Panc1 (cell line): ENCODE measurements at regions not wholly inside any gene's neighbourhood (a gene's known extent, or its start where the extent isn't known, plus 50 kb on each side); places are given as distances from the start of the nearest gene placed in this dataset.

Source experiments
- ATAC-seq: fragments of 200-7000 bp; cut with Tn5 transposase; 2 replicates; pipeline ENCODE4 v1.9.1; 2020; ENCODE audit warnings: mild to moderate bottlenecking, moderate library complexity
- BruUV-seq: library from RNA; stranded (reverse); fragments of 400-500 nt; replicated peaks from 2 replicates; lab custom pipeline; 2021; lab: Mats Ljungman, UMichigan
- CTCF ChIA-PET: fragments of 300-600 bp; sonication (Branson Sonifier 250); formaldehyde crosslinking; loops from one replicate; lab custom pipeline; 2022; ENCODE audit warnings: antibody characterized with exemption; lab: Charles Lee
- POLR2A ChIA-PET: fragments of 300-600 bp; sonication (Branson Sonifier 250); formaldehyde crosslinking; loops from one replicate; lab custom pipeline; 2022; ENCODE audit warnings: antibody characterized with exemption; lab: Charles Lee
- DNase-seq: peaks from one replicate; pipeline ENCODE4 v3.0.0-alpha.2; 2010; ENCODE audit warnings: low read depth, low spot score
- H3K27ac ChIP-seq: 2 replicates; pipeline ENCODE4 v1.5.1; 2011; ENCODE audit warnings: mild to moderate bottlenecking, low read length, inconsistent platforms
- H3K27me3 ChIP-seq: fragments of 200-500 bp; sonication (Bioruptor generic); 2 replicates; pipeline ENCODE4 v1.6.0; 2014; ENCODE audit warnings: low read length, inconsistent platforms; ENCODE audit not compliant: control insufficient read depth, insufficient read depth
- H3K36me3 ChIP-seq: fragments of 200-500 bp; sonication (Bioruptor generic); 2 replicates; pipeline ENCODE4 v1.5.1; 2014; ENCODE audit warnings: inconsistent platforms, mild to moderate bottlenecking, low read length, moderate library complexity; ENCODE audit not compliant: control insufficient read depth, insufficient read depth
- H3K4me1 ChIP-seq: 2 replicates; pipeline ENCODE4 v1.5.1; 2011; ENCODE audit warnings: inconsistent platforms, mild to moderate bottlenecking, low read length, moderate library complexity; ENCODE audit not compliant: control insufficient read depth, insufficient read depth
- H3K4me3 ChIP-seq, 2 experiments: 2 replicates each; pipeline ENCODE4 v1.5.1; 2011 to 2012; ENCODE audit warnings: low read depth in 2 of 2, low read length in 2 of 2, mild to moderate bottlenecking in 2 of 2, inconsistent platforms in 1 of 2, moderate library complexity in 1 of 2
- H3K9me3 ChIP-seq: fragments of 200-500 bp; sonication (Bioruptor generic); 2 replicates; pipeline ENCODE4 v1.5.1; 2014; ENCODE audit warnings: low read depth, mild to moderate bottlenecking, inconsistent platforms, low read length, moderate library complexity; ENCODE audit not compliant: control insufficient read depth, insufficient read depth
- POLR2AphosphoS5 ChIP-seq: IDR thresholded peaks from 2 replicates; pipeline ENCODE4 v1.6.1; 2012; ENCODE audit warnings: mild to moderate bottlenecking, low read depth, low read length, moderate library complexity
- REST ChIP-seq, 2 experiments: IDR thresholded peaks; 2 replicates each; pipeline ENCODE4 v1.6.1; 2011 to 2012; ENCODE audit warnings: low read depth in 2 of 2, control low read depth in 1 of 2, low read length in 1 of 2, mild to moderate bottlenecking in 1 of 2, moderate library complexity in 1 of 2; ENCODE audit not compliant: insufficient read depth in 1 of 2
- SIN3A ChIP-seq: IDR thresholded peaks from 2 replicates; pipeline ENCODE4 v1.6.1; 2012; ENCODE audit warnings: low read depth, mild to moderate bottlenecking, low read length, moderate library complexity, borderline replicate concordance; ENCODE audit not compliant: insufficient read depth
- TCF7L2 ChIP-seq: IDR thresholded peaks from 2 replicates; pipeline ENCODE4 v1.6.1; 2011; ENCODE audit warnings: mild to moderate bottlenecking, low read depth, low read length, inconsistent platforms
- in situ Hi-C: cut with HindIII; loops from 2 replicates; pipeline ENCODE4 v1.10.0; 2016; ENCODE audit warnings: low sequenced_read_pairs, low pct_unique_long_range_greater_than_20kb
- intact Hi-C: fragments of 100-400 bp; cut with micrococcal nuclease; formaldehyde crosslinking; loops from one replicate; pipeline ENCODE4 v1.10.0; 2022; ENCODE audit not compliant: unreplicated experiment
- TF ChIP-seq, protein P1 (sequence below): fragments of 450-650 bp; IDR thresholded peaks from 2 replicates; pipeline ENCODE4 v1.5.1; 2017; ENCODE audit warnings: mild to moderate bottlenecking

DNA sequence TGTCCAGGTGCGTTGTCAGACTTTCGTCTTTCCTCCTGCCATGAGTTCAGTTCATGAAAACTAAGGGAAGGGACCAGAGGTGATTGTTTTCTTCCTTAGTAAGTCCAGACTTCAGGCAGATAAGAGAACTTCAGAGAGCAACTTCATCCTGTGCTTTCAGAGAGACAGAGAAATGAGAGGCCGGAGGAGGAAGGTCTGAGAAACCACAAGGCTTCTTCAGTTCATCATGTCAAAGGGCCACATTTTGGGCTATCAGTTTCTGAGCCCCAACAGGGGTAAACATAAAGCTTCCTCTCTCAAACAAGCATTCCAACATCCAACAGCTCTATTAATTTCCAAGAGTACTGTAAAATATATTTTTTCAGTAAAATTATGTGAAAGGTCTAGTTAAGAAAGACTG lies 668.4 kb upstream of the NRP1 start:
- in situ Hi-C loops: no loop called here
- ATAC-seq (no peak), DNase-seq (no peak)
- no TSS peak for BruUV-seq
- Histone ChIP-seq H3K4me1 (no peaks in the 10 kb centered on the region), H3K27me3 (no peaks in the 10 kb centered on the region), H3K27ac (no peak overlapping the region), H3K9me3 (no peaks in the 10 kb centered on the region), H3K4me3 (no peak overlapping the region), H3K36me3 (no peaks in the 10 kb centered on the region)
- TF ChIP-seq TCF7L2: no peak
- POLR2A ChIA-PET: no interaction called here
- CTCF ChIA-PET: no interaction called here
- intact Hi-C loops: no loop called here

DNA sequence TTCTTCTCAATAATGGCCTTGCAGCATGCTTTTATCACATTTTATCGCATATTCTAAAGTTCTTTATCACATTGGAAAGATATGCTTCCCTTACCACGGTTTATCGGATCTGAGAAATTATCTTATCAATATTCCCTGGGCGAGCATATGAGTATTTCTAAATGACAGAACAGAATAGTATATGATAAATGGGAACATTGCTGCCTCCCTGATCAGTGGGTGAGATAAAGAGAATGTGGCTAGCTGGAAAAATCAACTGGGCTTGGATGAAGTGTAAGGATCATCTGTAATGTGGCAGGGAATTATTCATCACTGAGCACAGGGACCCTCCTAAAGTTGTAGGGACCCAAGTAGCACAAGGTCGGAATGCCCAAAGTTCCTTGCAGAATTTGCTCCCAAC lies 667.4 kb upstream of the NRP1 start:
- no peaks in the 10 kb centered on the region for H3K4me1 ChIP-seq
- no peaks in the 10 kb centered on the region for H3K9me3 ChIP-seq
- DNase-seq (no peak), ATAC-seq (no peak)
- BruUV-seq: no TSS peak
- no peak overlapping the region for H3K27ac ChIP-seq
- ChIA-PET POLR2A (no interaction called here), CTCF (no interaction called here)
- no peak overlapping the region for H3K4me3 ChIP-seq
- H3K27me3 ChIP-seq: no peaks in the 10 kb centered on the region
- intact Hi-C loops (no loop called here), in situ Hi-C loops (no loop called here)
- TF ChIP-seq TCF7L2 (no peak), SIN3A (no peak), REST (IDR thresholded peaks at IDR 0.05; ENCODE audit: insufficient read depth in 1 of 2, low read depth in 2 of 2, low read length in 1 of 2) (no peak), POLR2AphosphoS5 (no peak)
- TF ChIP-seq, protein P1, sequence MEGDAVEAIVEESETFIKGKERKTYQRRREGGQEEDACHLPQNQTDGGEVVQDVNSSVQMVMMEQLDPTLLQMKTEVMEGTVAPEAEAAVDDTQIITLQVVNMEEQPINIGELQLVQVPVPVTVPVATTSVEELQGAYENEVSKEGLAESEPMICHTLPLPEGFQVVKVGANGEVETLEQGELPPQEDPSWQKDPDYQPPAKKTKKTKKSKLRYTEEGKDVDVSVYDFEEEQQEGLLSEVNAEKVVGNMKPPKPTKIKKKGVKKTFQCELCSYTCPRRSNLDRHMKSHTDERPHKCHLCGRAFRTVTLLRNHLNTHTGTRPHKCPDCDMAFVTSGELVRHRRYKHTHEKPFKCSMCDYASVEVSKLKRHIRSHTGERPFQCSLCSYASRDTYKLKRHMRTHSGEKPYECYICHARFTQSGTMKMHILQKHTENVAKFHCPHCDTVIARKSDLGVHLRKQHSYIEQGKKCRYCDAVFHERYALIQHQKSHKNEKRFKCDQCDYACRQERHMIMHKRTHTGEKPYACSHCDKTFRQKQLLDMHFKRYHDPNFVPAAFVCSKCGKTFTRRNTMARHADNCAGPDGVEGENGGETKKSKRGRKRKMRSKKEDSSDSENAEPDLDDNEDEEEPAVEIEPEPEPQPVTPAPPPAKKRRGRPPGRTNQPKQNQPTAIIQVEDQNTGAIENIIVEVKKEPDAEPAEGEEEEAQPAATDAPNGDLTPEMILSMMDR: no peak
- no peaks in the 10 kb centered on the region for H3K36me3 ChIP-seq

- POLR2A ChIA-PET: no interaction called here
- no TSS peak for BruUV-seq
- CTCF ChIA-PET: no interaction called here
- no peak overlapping the region for H3K27ac ChIP-seq
- no peaks in the 10 kb centered on the region for H3K9me3 ChIP-seq
- intact Hi-C loops (no loop called here), in situ Hi-C loops (no loop called here)
- DNase-seq: no peak
- H3K36me3 ChIP-seq: no peaks in the 10 kb centered on the region
- H3K4me3 ChIP-seq: no peak overlapping the region
- ATAC-seq: no peak
- TF ChIP-seq TCF7L2: no peak
- TF ChIP-seq REST (IDR thresholded peaks at IDR 0.05; ENCODE audit: insufficient read depth in 1 of 2, low read depth in 2 of 2, low read length in 1 of 2): no peak
- TF ChIP-seq SIN3A: no peak
- no peak for TF ChIP-seq POLR2AphosphoS5
- TF ChIP-seq, protein P1: no peak
- H3K4me1 ChIP-seq: no peaks in the 10 kb centered on the region
- no peaks in the 10 kb centered on the region for H3K27me3 ChIP-seq
These were observed 666.7 kb upstream of the NRP1 start for GRCh38 chr10:34001087-34001580.
